SK-N-SH (cell line): ENCODE measurements at regions not wholly inside any gene's neighbourhood (a gene's known extent, or its start where the extent isn't known, plus 50 kb on each side); places are given as distances from the start of the nearest gene placed in this dataset.

Experiments
- CTCF ChIA-PET: fragments of 300-600, 350-600 bp; formaldehyde crosslinking; extraction: SDS; loops from one replicate; lab custom pipeline; 2021; lab: Yijun Ruan, JAX
- POLR2A ChIA-PET: fragments of 350-600 bp; sonication (Branson Sonifier 250); formaldehyde crosslinking; extraction: SDS; loops from one replicate; lab custom pipeline; 2020; ENCODE audit warnings: antibody characterized with exemption, inconsistent platforms; lab: Yijun Ruan, JAX
- DNase-seq: peaks from one replicate; pipeline ENCODE4 v3.0.0; 2012
- H2AFZ ChIP-seq: fragments of 200-600 bp; sonication (generic); 2 replicates; pipeline ENCODE4 v1.8.1; 2016; ENCODE audit warnings: antibody characterized with exemption, mild to moderate bottlenecking, low read depth
- H3F3A ChIP-seq: fragments of 200-600 bp; sonication (generic); replicated peaks from 2 replicates; pipeline ENCODE3; 2016; ENCODE audit warnings: antibody characterized with exemption, mild to moderate bottlenecking; ENCODE audit not compliant: insufficient read depth
- H3K27ac ChIP-seq, 2 experiments: fragments of 200-500 bp in 1 of 2; fragments of 200-600 bp in 1 of 2; sonication (Bioruptor generic) in 1 of 2; sonication (generic), shearing (Covaris generic) in 1 of 2; 2 replicates each; pipeline versions ENCODE4 v1.5.1 to v1.6.1; 2014 to 2016; ENCODE audit warnings: low read depth in 2 of 2, inconsistent platforms in 1 of 2, low read length in 1 of 2, mild to moderate bottlenecking in 1 of 2, mixed read lengths in 1 of 2
- H3K27me3 ChIP-seq: fragments of 200-600 bp; sonication (generic), shearing (Covaris generic); 2 replicates; pipeline ENCODE4 v1.6.1; 2016; ENCODE audit warnings: mixed run types; ENCODE audit not compliant: insufficient read depth
- H3K36me3 ChIP-seq, 2 experiments: fragments of 200-500 bp in 1 of 2; fragments of 200-600 bp in 1 of 2; sonication (Bioruptor generic) in 1 of 2; sonication (generic) in 1 of 2; replicated peaks in 1 of 2; 2 replicates each; pipeline versions ENCODE3 to v1.5.1; 2014 to 2016; ENCODE audit warnings: low read length in 1 of 2, mild to moderate bottlenecking in 1 of 2; ENCODE audit not compliant: insufficient read depth in 2 of 2, control insufficient read depth in 1 of 2
- H3K4me1 ChIP-seq, 2 experiments: fragments of 200-500 bp in 1 of 2; fragments of 200-600 bp in 1 of 2; sonication (Bioruptor generic) in 1 of 2; sonication (generic), shearing (Covaris generic) in 1 of 2; 2 replicates each; pipeline versions ENCODE4 v1.5.1 to v1.6.1; 2014 to 2016; ENCODE audit warnings: low read depth in 1 of 2, low read length in 1 of 2, mixed run types in 1 of 2; ENCODE audit not compliant: insufficient read depth in 2 of 2, control insufficient read depth in 1 of 2
- H3K4me2 ChIP-seq: fragments of 200-600 bp; sonication (generic), shearing (Covaris generic); 2 replicates; pipeline ENCODE4 v1.6.1; 2017; ENCODE audit warnings: mixed run types
- H3K4me3 ChIP-seq, 2 experiments: fragments of 200-500 bp in 1 of 2; fragments of 200-600 bp in 1 of 2; sonication (Bioruptor generic) in 1 of 2; sonication (generic), shearing (Covaris generic) in 1 of 2; 2 replicates each; pipeline versions ENCODE4 v1.5.1 to v1.8.1; 2014 to 2016; ENCODE audit warnings: low read depth in 2 of 2, inconsistent platforms in 1 of 2, low read length in 1 of 2, mild to moderate bottlenecking in 1 of 2, mixed read lengths in 1 of 2, moderate library complexity in 1 of 2
- H3K79me2 ChIP-seq: fragments of 200-600 bp; sonication (generic); 2 replicates; pipeline ENCODE4 v1.8.1; 2017; ENCODE audit warnings: mild to moderate bottlenecking; ENCODE audit not compliant: insufficient read depth
- H3K9ac ChIP-seq: fragments of 200-600 bp; sonication (generic); 2 replicates; pipeline ENCODE4 v1.6.1; 2017; ENCODE audit warnings: mixed run types
- H3K9me2 ChIP-seq: fragments of 200-600 bp; sonication (generic); 2 replicates; pipeline ENCODE4 v1.6.1; 2017; ENCODE audit warnings: mixed run types
- H3K9me3 ChIP-seq: fragments of 200-600 bp; sonication (generic); 2 replicates; pipeline ENCODE4 v1.6.1; 2017; ENCODE audit warnings: mixed run types, mild to moderate bottlenecking, moderate library complexity
- H4K20me1 ChIP-seq: fragments of 200-600 bp; sonication (generic); 2 replicates; pipeline ENCODE4 v1.6.1; 2017; ENCODE audit warnings: mild to moderate bottlenecking, mixed run types; ENCODE audit not compliant: insufficient read depth
- CHD2 ChIP-seq: fragments of 150-350 bp; IDR thresholded peaks from 2 replicates; pipeline ENCODE4 v1.6.1; 2018; ENCODE audit warnings: low read length; ENCODE audit not compliant: partially characterized antibody
- ELF1 ChIP-seq: IDR thresholded peaks from 2 replicates; pipeline ENCODE4 v1.4.0; 2012
- EZH2phosphoT487 ChIP-seq: fragments of 200-600 bp; sonication (generic); IDR thresholded peaks from 2 replicates; pipeline ENCODE4 v1.6.1; 2017; ENCODE audit warnings: low read depth, mixed run types, mild to moderate bottlenecking, antibody characterized with exemption, moderate library complexity, borderline replicate concordance
- FOXJ3 ChIP-seq: sonication (generic); formaldehyde crosslinking; IDR thresholded peaks from 2 replicates; pipeline ENCODE4 v1.5.1; 2020; ENCODE audit warnings: mild to moderate bottlenecking, missing genetic modification reagents
- FOXM1 ChIP-seq: IDR thresholded peaks from 2 replicates; pipeline ENCODE4 v1.4.0; 2012; ENCODE audit warnings: low read depth, mild to moderate bottlenecking
- GABPA ChIP-seq: IDR thresholded peaks from 2 replicates; pipeline ENCODE4 v1.4.0; 2012; ENCODE audit warnings: low read depth, mild to moderate bottlenecking
- GATA2 ChIP-seq: sonication (generic); formaldehyde crosslinking; IDR thresholded peaks from 2 replicates; pipeline ENCODE4 v1.5.0; 2020; ENCODE audit warnings: mild to moderate bottlenecking, missing genetic modification reagents
- IRF3 ChIP-seq: fragments of 150-350 bp; IDR thresholded peaks from 2 replicates; pipeline ENCODE4 v1.6.1; 2016; ENCODE audit warnings: mild to moderate bottlenecking, low read depth, low read length
- JUND ChIP-seq: IDR thresholded peaks from 2 replicates; pipeline ENCODE4 v1.4.0; 2012
- MEF2A ChIP-seq: IDR thresholded peaks from 2 replicates; pipeline ENCODE4 v1.4.0; 2012; ENCODE audit warnings: low read depth, borderline replicate concordance
- MXI1 ChIP-seq: IDR thresholded peaks from 2 replicates; pipeline ENCODE4 v1.6.1; 2012; ENCODE audit warnings: mild to moderate bottlenecking, low read depth, low read length, improper control_type of control experiment
- NFIC ChIP-seq: IDR thresholded peaks from 2 replicates; pipeline ENCODE4 v1.4.0; 2012; ENCODE audit warnings: borderline replicate concordance
- NRF1 ChIP-seq: IDR thresholded peaks from 2 replicates; pipeline ENCODE4 v1.6.1; 2012; ENCODE audit warnings: low read depth, mild to moderate bottlenecking, low read length
- PBX3 ChIP-seq: IDR thresholded peaks from 2 replicates; pipeline ENCODE4; 2012
- RAD21 ChIP-seq: IDR thresholded peaks from 2 replicates; pipeline ENCODE4 v1.6.1; 2012; ENCODE audit warnings: mild to moderate bottlenecking, low read length
- RCOR1 ChIP-seq: fragments of 150-350 bp; IDR thresholded peaks from 2 replicates; pipeline ENCODE4 v1.6.1; 2017; ENCODE audit warnings: antibody characterized with exemption, low read length
- RFX5 ChIP-seq: IDR thresholded peaks from 2 replicates; pipeline ENCODE4 v1.6.1; 2012; ENCODE audit warnings: mild to moderate bottlenecking, improper control_type of control experiment, low read length
- RXRA ChIP-seq: IDR thresholded peaks from 2 replicates; pipeline ENCODE4 v1.4.0; 2012; ENCODE audit warnings: low read depth, mild to moderate bottlenecking, borderline replicate concordance
- SIN3A ChIP-seq: IDR thresholded peaks from 2 replicates; pipeline ENCODE4 v1.6.1; 2012; ENCODE audit warnings: low read depth, mild to moderate bottlenecking, low read length, moderate library complexity, borderline replicate concordance
- SMC3 ChIP-seq: IDR thresholded peaks from 2 replicates; pipeline ENCODE4 v1.6.1; 2012; ENCODE audit warnings: low read depth, low read length, improper control_type of control experiment
- TEAD4 ChIP-seq: IDR thresholded peaks from 2 replicates; pipeline ENCODE4 v1.4.0; 2012; ENCODE audit warnings: mild to moderate bottlenecking, borderline replicate concordance; ENCODE audit not compliant: insufficient read depth
- USF1 ChIP-seq: IDR thresholded peaks from 2 replicates; pipeline ENCODE4 v1.4.0; 2012; ENCODE audit warnings: low read depth, borderline replicate concordance
- ZBTB33 ChIP-seq: IDR thresholded peaks from 2 replicates; pipeline ENCODE4 v1.4.0; 2012; ENCODE audit warnings: low read depth, borderline replicate concordance
- WGBS: methylation state at CpG from one replicate; pipeline ENCODE4 v1.1.6; 2017; ENCODE audit warnings: low lambda C conversion rate; 5-methylcytosine and 5-hydroxymethylcytosine counted together

- CTCF ChIA-PET, result interaction anchor here (0.8 kb wide), 1 partner anchor 27 kb away, joined by 3 read pairs; no protein-coding TSS in a partner anchor
- WGBS, result 7% methylated on average over 1 of the region's 1 CpG
Observed at GRCh38 chr16:51734220-51734619, 583.1 kb upstream of the SALL1 start.

GRCh38 chr16:51733181-51733580 lies 582.1 kb upstream of the SALL1 start:
- H3K9ac ChIP-seq, result no peak overlapping the region
- DNase-seq, result no peak
- H3K9me2 ChIP-seq, result no peaks in the 10 kb centered on the region
- ChIA-PET POLR2A (no interaction called here), CTCF (interaction anchor here (0.8 kb wide), 1 partner anchor 28 kb away, joined by 3 read pairs; no protein-coding TSS in a partner anchor)
- H3K27ac ChIP-seq, result no peak overlapping the region
- H3K4me1 ChIP-seq, result no peaks in the 10 kb centered on the region
- no peaks in the 10 kb centered on the region for H4K20me1 ChIP-seq
- H3K79me2 ChIP-seq, result no peaks in the 10 kb centered on the region
- H3K36me3 ChIP-seq, result no peaks in the 10 kb centered on the region
- H2AFZ ChIP-seq, result no peak overlapping the region
- H3K4me2 ChIP-seq, result no peak overlapping the region
- no peak overlapping the region for H3K4me3 ChIP-seq
- H3K9me3 ChIP-seq, result no peaks in the 10 kb centered on the region
- 25% methylated on average over 2 of the region's 2 CpGs for WGBS
- no peaks in the 10 kb centered on the region for H3F3A ChIP-seq
- H3K27me3 ChIP-seq, result no peaks in the 10 kb centered on the region
- TF ChIP-seq ELF1, result no peak
- TF ChIP-seq NFIC, result no peak
- TF ChIP-seq GABPA, result no peak
- TF ChIP-seq RAD21, result no peak
- TF ChIP-seq ZBTB33, result no peak
- TF ChIP-seq CHD2, result no peak
- TF ChIP-seq TEAD4, result no peak
- TF ChIP-seq MXI1, result no peak
- TF ChIP-seq FOXM1, result no peak
- TF ChIP-seq USF1, result no peak
- no peak for TF ChIP-seq FOXJ3 (CRISPR knock-in tag)
- no peak for TF ChIP-seq EZH2phosphoT487

More at GRCh38 chr16:51734220-51734619, 583.1 kb upstream of the SALL1 start:
- no peaks in the 10 kb centered on the region for H3K36me3 ChIP-seq
- H3K4me2 ChIP-seq, result no peak overlapping the region
- DNase-seq, result no peak
- H2AFZ ChIP-seq, result no peak overlapping the region
- H3F3A ChIP-seq, result no peaks in the 10 kb centered on the region
- H3K27ac ChIP-seq, result no peak overlapping the region
- no peaks in the 10 kb centered on the region for H3K27me3 ChIP-seq
- H3K9ac ChIP-seq, result no peak overlapping the region
- H4K20me1 ChIP-seq, result no peaks in the 10 kb centered on the region
- H3K79me2 ChIP-seq, result no peaks in the 10 kb centered on the region
- H3K4me1 ChIP-seq, result no peaks in the 10 kb centered on the region
- no peak overlapping the region for H3K4me3 ChIP-seq
- H3K9me3 ChIP-seq, result no peaks in the 10 kb centered on the region
- H3K9me2 ChIP-seq, result no peaks in the 10 kb centered on the region
- POLR2A ChIA-PET, result no interaction called here
- TF ChIP-seq GABPA (no peak), RAD21 (no peak), RCOR1 (no peak), FOXJ3 (CRISPR knock-in tag) (no peak), PBX3 (no peak), SMC3 (no peak), NRF1 (no peak), GATA2 (CRISPR knock-in tag) (no peak), RFX5 (no peak), RXRA (no peak), FOXM1 (no peak), JUND (no peak), MEF2A (no peak), USF1 (no peak), IRF3 (no peak), NFIC (no peak), SIN3A (no peak)
